Thyroid gland (tissue), 4 donors: ENCODE measurements at regions not wholly inside any gene's neighbourhood (a gene's known extent, or its start where the extent isn't known, plus 50 kb on each side); places are given as distances from the start of the nearest gene placed in this dataset.

Source experiments
- POLR2A ChIP-seq, 2 donors: fragments of 450-650 bp; IDR thresholded peaks; one replicate each; pipeline ENCODE4 v1.6.1; 2017; ENCODE audit warnings: antibody characterized with exemption in 2 of 2, mild to moderate bottlenecking in 2 of 2, moderate library complexity in 1 of 2
- TF ChIP-seq, protein P1 (sequence below), 6 experiments: fragments of 200-600 bp in 3 of 6; fragments of 450-650 bp in 3 of 6; sonication (generic) in 3 of 6; IDR thresholded peaks; one replicate each; pipeline ENCODE4 v1.5.1; 2016 to 2019; ENCODE audit warnings: antibody characterized with exemption in 6 of 6, mild to moderate bottlenecking in 2 of 6, inconsistent platforms in 1 of 6, moderate library complexity in 1 of 6

DNA sequence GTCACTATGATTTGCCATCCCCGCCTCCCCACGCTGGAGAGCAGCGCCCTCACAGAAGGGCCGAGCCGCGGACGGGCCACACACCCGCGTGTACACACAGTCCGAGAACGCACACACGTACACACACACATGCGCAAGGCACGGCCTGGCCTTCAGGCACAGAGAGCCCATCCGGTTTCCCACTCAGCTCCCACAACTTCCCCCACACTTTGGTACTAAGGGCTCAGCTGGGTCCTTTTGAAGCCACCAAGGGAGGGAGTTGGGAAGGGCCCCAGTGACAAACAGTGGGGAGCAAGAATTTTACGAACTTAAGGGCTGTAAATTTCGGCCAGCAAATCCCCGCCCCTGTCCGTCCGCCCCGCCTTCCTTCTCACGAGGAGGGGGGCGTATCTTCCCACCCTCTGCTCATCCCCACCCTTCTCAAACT is 133.3 kb upstream of the HAND1 start:
- TF ChIP-seq, protein P1, sequence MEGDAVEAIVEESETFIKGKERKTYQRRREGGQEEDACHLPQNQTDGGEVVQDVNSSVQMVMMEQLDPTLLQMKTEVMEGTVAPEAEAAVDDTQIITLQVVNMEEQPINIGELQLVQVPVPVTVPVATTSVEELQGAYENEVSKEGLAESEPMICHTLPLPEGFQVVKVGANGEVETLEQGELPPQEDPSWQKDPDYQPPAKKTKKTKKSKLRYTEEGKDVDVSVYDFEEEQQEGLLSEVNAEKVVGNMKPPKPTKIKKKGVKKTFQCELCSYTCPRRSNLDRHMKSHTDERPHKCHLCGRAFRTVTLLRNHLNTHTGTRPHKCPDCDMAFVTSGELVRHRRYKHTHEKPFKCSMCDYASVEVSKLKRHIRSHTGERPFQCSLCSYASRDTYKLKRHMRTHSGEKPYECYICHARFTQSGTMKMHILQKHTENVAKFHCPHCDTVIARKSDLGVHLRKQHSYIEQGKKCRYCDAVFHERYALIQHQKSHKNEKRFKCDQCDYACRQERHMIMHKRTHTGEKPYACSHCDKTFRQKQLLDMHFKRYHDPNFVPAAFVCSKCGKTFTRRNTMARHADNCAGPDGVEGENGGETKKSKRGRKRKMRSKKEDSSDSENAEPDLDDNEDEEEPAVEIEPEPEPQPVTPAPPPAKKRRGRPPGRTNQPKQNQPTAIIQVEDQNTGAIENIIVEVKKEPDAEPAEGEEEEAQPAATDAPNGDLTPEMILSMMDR (IDR thresholded peaks at IDR 0.05): no peak
- TF ChIP-seq POLR2A (IDR thresholded peaks at IDR 0.05): no peak
